CD4-positive, alpha-beta memory T cell (primary cell): ENCODE measurements at regions not wholly inside any gene's neighbourhood (a gene's known extent, or its start where the extent isn't known, plus 50 kb on each side); places are given as distances from the start of the nearest gene placed in this dataset.

ENCODE experiments used
- CTCF ChIA-PET: fragments of 350-600 bp; sonication (Branson Sonifier 250); formaldehyde crosslinking; loops from one replicate; lab custom pipeline; 2021; ENCODE audit warnings: inconsistent platforms; ENCODE audit not compliant: partially characterized antibody; lab: Charles Lee
- POLR2A ChIA-PET: fragments of 350-600 bp; sonication (Branson Sonifier 250); formaldehyde crosslinking; loops from one replicate; lab custom pipeline; 2021; ENCODE audit not compliant: partially characterized antibody; lab: Charles Lee
- DNase-seq, 5 donors: peaks; one replicate each; pipeline versions ENCODE4 v3.0.0 to v3.0.0-alpha.2; 2020 to 2022; ENCODE audit warnings: mixed read lengths in 1 of 5
- H3K27ac ChIP-seq: one replicate; pipeline ENCODE4 v1.7.0; 2013; ENCODE audit warnings: low read depth, low read length
- H3K27me3 ChIP-seq: 2 replicates; pipeline ENCODE4 v1.7.0; 2013; ENCODE audit warnings: mild to moderate bottlenecking, low read length, moderate library complexity; ENCODE audit not compliant: insufficient read depth
- H3K36me3 ChIP-seq: 2 replicates; pipeline ENCODE4 v1.7.0; 2013; ENCODE audit warnings: mild to moderate bottlenecking, low read length, moderate library complexity; ENCODE audit not compliant: insufficient read depth
- H3K4me1 ChIP-seq: 2 replicates; pipeline ENCODE4 v1.7.0; 2013; ENCODE audit warnings: mild to moderate bottlenecking, low read length, moderate library complexity; ENCODE audit not compliant: insufficient read depth
- H3K4me3 ChIP-seq, 2 donors: one replicate each; pipeline ENCODE4 v1.7.0; 2013; ENCODE audit warnings: low read length in 2 of 2, mild to moderate bottlenecking in 1 of 2
- H3K9me3 ChIP-seq, 2 donors: one replicate each; pipeline ENCODE4 v1.7.0; 2013; ENCODE audit warnings: low read length in 2 of 2, control low read depth in 1 of 2; ENCODE audit not compliant: control insufficient read depth in 1 of 2
- H3K27ac Mint-ChIP-seq, 7 donors: one replicate each; pipeline ENCODE4 v1.8.0; 2020 to 2021; ENCODE audit warnings: mixed read lengths in 7 of 7, mild to moderate bottlenecking in 6 of 7, inconsistent platforms in 3 of 7, moderate library complexity in 3 of 7
- H3K27me3 Mint-ChIP-seq, 2 donors: one replicate each; pipeline ENCODE4 v1.8.0; 2020 to 2021; ENCODE audit warnings: mixed read lengths in 2 of 2
- H3K36me3 Mint-ChIP-seq, 2 donors: one replicate each; pipeline ENCODE4 v1.8.0; 2020 to 2021; ENCODE audit warnings: mixed read lengths in 2 of 2, inconsistent platforms in 1 of 2, mild to moderate bottlenecking in 1 of 2
- H3K4me1 Mint-ChIP-seq, 4 donors: one replicate each; pipeline ENCODE4 v1.8.0; 2020 to 2021; ENCODE audit warnings: mixed read lengths in 4 of 4, mild to moderate bottlenecking in 1 of 4
- H3K4me3 Mint-ChIP-seq, 8 donors: one replicate each; pipeline ENCODE4 v1.8.0; 2020 to 2021; ENCODE audit warnings: mixed read lengths in 8 of 8, mild to moderate bottlenecking in 7 of 8, moderate library complexity in 6 of 8, inconsistent platforms in 3 of 8
- H3K9me3 Mint-ChIP-seq, 8 donors: one replicate each; pipeline ENCODE4 v1.8.0; 2020 to 2021; ENCODE audit warnings: mixed read lengths in 8 of 8, mild to moderate bottlenecking in 5 of 8, inconsistent platforms in 3 of 8, moderate library complexity in 1 of 8
- intact Hi-C: fragments of 100-400 bp; cut with micrococcal nuclease; formaldehyde crosslinking; loops from one replicate; pipeline ENCODE4 v1.15.1; 2023

GRCh38 chr1:191155178-191155577 lies 677.5 kb upstream of the BRINP3 start:
- H3K27ac Mint-ChIP-seq: no peak overlapping the region
- no peak overlapping the region for H3K4me3 ChIP-seq
- CTCF ChIA-PET: no interaction called here
- no peaks in the 10 kb centered on the region for H3K27me3 Mint-ChIP-seq
- no peaks in the 10 kb centered on the region for H3K36me3 Mint-ChIP-seq
- no peaks in the 10 kb centered on the region for H3K4me1 Mint-ChIP-seq
- no peak for DNase-seq
- POLR2A ChIA-PET: no interaction called here
- no peaks in the 10 kb centered on the region for H3K27me3 ChIP-seq
- no peaks in the 10 kb centered on the region for H3K4me1 ChIP-seq
- no peak overlapping the region for H3K4me3 Mint-ChIP-seq
- H3K9me3 Mint-ChIP-seq: peaks cover 0 to 36% (median 13%) of the 10 kb centered on the region in 8 donors
- no peak overlapping the region for H3K27ac ChIP-seq
- H3K36me3 ChIP-seq: no peaks in the 10 kb centered on the region
- intact Hi-C loops: no loop called here
- peaks cover 0 to 4% of the 10 kb centered on the region in 2 donors for H3K9me3 ChIP-seq

- ChIA-PET POLR2A (no interaction called here), CTCF (no interaction called here)
- Mint-ChIP-seq H3K36me3 (no peaks in the 10 kb centered on the region), H3K9me3 (peaks cover 0 to 27% (median 9%) of the 10 kb centered on the region in 8 donors), H3K27ac (no peak overlapping the region), H3K27me3 (no peaks in the 10 kb centered on the region), H3K4me1 (no peaks in the 10 kb centered on the region), H3K4me3 (no peak overlapping the region)
- intact Hi-C loops: no loop called here
- H3K27ac ChIP-seq: no peak overlapping the region
- H3K9me3 ChIP-seq: peaks cover 0 to 4% of the 10 kb centered on the region in 2 donors
- DNase-seq: no peak
- no peaks in the 10 kb centered on the region for H3K36me3 ChIP-seq
- no peak overlapping the region for H3K4me3 ChIP-seq
- H3K4me1 ChIP-seq: no peaks in the 10 kb centered on the region
- H3K27me3 ChIP-seq: no peaks in the 10 kb centered on the region
Measured at GRCh38 chr1:191160837-191161236, 683.2 kb upstream of the BRINP3 start.

- H3K36me3 ChIP-seq: no peaks in the 10 kb centered on the region
- no peak for DNase-seq
- no peaks in the 10 kb centered on the region for H3K4me1 Mint-ChIP-seq
- H3K27ac Mint-ChIP-seq: no peak overlapping the region
- H3K4me3 ChIP-seq: no peak overlapping the region
- POLR2A ChIA-PET: no interaction called here
- H3K4me1 ChIP-seq: no peaks in the 10 kb centered on the region
- CTCF ChIA-PET: no interaction called here
- H3K27ac ChIP-seq: no peak overlapping the region
- no peaks in the 10 kb centered on the region for H3K27me3 ChIP-seq
- H3K27me3 Mint-ChIP-seq: no peaks in the 10 kb centered on the region
- no peak overlapping the region for H3K4me3 Mint-ChIP-seq
- intact Hi-C loops: no loop called here
- H3K9me3 Mint-ChIP-seq: peaks cover 0 to 22% (median 8%) of the 10 kb centered on the region in 8 donors
- H3K9me3 ChIP-seq: no peaks in the 10 kb centered on the region
- H3K36me3 Mint-ChIP-seq: no peaks in the 10 kb centered on the region
Measured at GRCh38 chr1:191162762-191163161, 685.1 kb upstream of the BRINP3 start.

GRCh38 chr1:191163621-191164020 lies 686.0 kb upstream of the BRINP3 start:
- Histone ChIP-seq H3K36me3 (no peaks in the 10 kb centered on the region), H3K27me3 (no peaks in the 10 kb centered on the region), H3K4me3 (no peak overlapping the region), H3K9me3 (no peaks in the 10 kb centered on the region), H3K4me1 (no peaks in the 10 kb centered on the region), H3K27ac (no peak overlapping the region)
- no peak overlapping the region for H3K4me3 Mint-ChIP-seq
- DNase-seq: no peak
- H3K27me3 Mint-ChIP-seq: no peaks in the 10 kb centered on the region
- POLR2A ChIA-PET: no interaction called here
- intact Hi-C loops: no loop called here
- peaks cover 0 to 20% (median 5%) of the 10 kb centered on the region in 8 donors for H3K9me3 Mint-ChIP-seq
- no peaks in the 10 kb centered on the region for H3K36me3 Mint-ChIP-seq
- H3K4me1 Mint-ChIP-seq: no peaks in the 10 kb centered on the region
- H3K27ac Mint-ChIP-seq: no peak overlapping the region
- CTCF ChIA-PET: no interaction called here

- H3K4me1 Mint-ChIP-seq: peaks cover 0 to 2% (median 0%) of the 10 kb centered on the region in 4 donors
- peak overlapping the region in 1 of 8 donors; percentile 5 for H3K4me3 Mint-ChIP-seq
- DNase-seq: no peak
- H3K36me3 Mint-ChIP-seq: no peaks in the 10 kb centered on the region
- H3K27me3 ChIP-seq: no peaks in the 10 kb centered on the region
- H3K27me3 Mint-ChIP-seq: no peaks in the 10 kb centered on the region
- H3K36me3 ChIP-seq: no peaks in the 10 kb centered on the region
- no peak overlapping the region for H3K27ac Mint-ChIP-seq
- H3K4me3 ChIP-seq: no peak overlapping the region
- intact Hi-C loops: no loop called here
- POLR2A ChIA-PET: no interaction called here
- no peaks in the 10 kb centered on the region for H3K9me3 ChIP-seq
- H3K4me1 ChIP-seq: no peaks in the 10 kb centered on the region
- no peak overlapping the region for H3K27ac ChIP-seq
- peaks cover 0 to 13% (median 3%) of the 10 kb centered on the region in 8 donors for H3K9me3 Mint-ChIP-seq
- CTCF ChIA-PET: no interaction called here
Measured at GRCh38 chr1:191174298-191174697, 696.6 kb upstream of the BRINP3 start.

GRCh38 chr1:191176131-191176530 lies 698.5 kb upstream of the BRINP3 start:
- Mint-ChIP-seq H3K9me3 (peaks cover 0 to 13% (median 5%) of the 10 kb centered on the region in 8 donors), H3K4me1 (peaks cover 0 to 2% (median 0%) of the 10 kb centered on the region in 4 donors), H3K36me3 (no peaks in the 10 kb centered on the region), H3K4me3 (no peak overlapping the region), H3K27me3 (no peaks in the 10 kb centered on the region), H3K27ac (no peak overlapping the region)
- no peaks in the 10 kb centered on the region for H3K27me3 ChIP-seq
- no peak overlapping the region for H3K4me3 ChIP-seq
- no peaks in the 10 kb centered on the region for H3K36me3 ChIP-seq
- H3K9me3 ChIP-seq: no peaks in the 10 kb centered on the region
- POLR2A ChIA-PET: no interaction called here
- CTCF ChIA-PET: no interaction called here
- no peak overlapping the region for H3K27ac ChIP-seq
- no peak for DNase-seq
- intact Hi-C loops: no loop called here
- no peaks in the 10 kb centered on the region for H3K4me1 ChIP-seq

GRCh38 chr1:191206513-191207207 lies 729.0 kb upstream of the BRINP3 start:
- H3K4me1 Mint-ChIP-seq: no peaks in the 10 kb centered on the region
- CTCF ChIA-PET: no interaction called here
- H3K36me3 ChIP-seq: no peaks in the 10 kb centered on the region
- no peak overlapping the region for H3K4me3 ChIP-seq
- DNase-seq: no peak
- H3K27ac ChIP-seq: no peak overlapping the region
- POLR2A ChIA-PET: no interaction called here
- H3K27me3 ChIP-seq: no peaks in the 10 kb centered on the region
- no peaks in the 10 kb centered on the region for H3K36me3 Mint-ChIP-seq
- H3K27ac Mint-ChIP-seq: no peak overlapping the region
- no peaks in the 10 kb centered on the region for H3K9me3 ChIP-seq
- intact Hi-C loops: no loop called here
- H3K27me3 Mint-ChIP-seq: no peaks in the 10 kb centered on the region
- H3K9me3 Mint-ChIP-seq: peaks cover 0 to 17% (median 6%) of the 10 kb centered on the region in 8 donors
- H3K4me1 ChIP-seq: no peaks in the 10 kb centered on the region
- H3K4me3 Mint-ChIP-seq: no peak overlapping the region
